ENCODE measurements at regions not wholly inside any gene's neighbourhood (a gene's known extent, or its start where the extent isn't known, plus 50 kb on each side); places are given as distances from the start of the nearest gene placed in this dataset.

GRCh38 chr2:239499726-239500573 is 99.1 kb upstream of the HDAC4 start:
- H3K9me3 Mint-ChIP-seq, result peaks cover 29% of the 10 kb centered on the region; the same call in 1 of the 2 replicates
- H3K4me3 Mint-ChIP-seq, result no peak overlapping the region
- TF ChIP-seq CTCF (IDR thresholded peaks at IDR 0.05), result no peak
- H3K36me3 Mint-ChIP-seq (ENCODE audit: low read depth), result no peaks in the 10 kb centered on the region
- no peak for DNase-seq
- peaks cover 10% of the 10 kb centered on the region for H3K27me3 Mint-ChIP-seq (ENCODE audit: insufficient read depth)
- H3K4me1 Mint-ChIP-seq (ENCODE audit: low read depth), result no peaks in the 10 kb centered on the region
- H3K27ac Mint-ChIP-seq, result no peak overlapping the region

- no peak for DNase-seq
- Mint-ChIP-seq H3K27ac (no peak overlapping the region), H3K36me3 (ENCODE audit: low read depth) (no peaks in the 10 kb centered on the region), H3K4me1 (ENCODE audit: low read depth) (no peaks in the 10 kb centered on the region), H3K27me3 (ENCODE audit: insufficient read depth) (peaks cover 12% of the 10 kb centered on the region), H3K9me3 (peaks cover 27% of the 10 kb centered on the region; the same call in 1 of the 2 replicates), H3K4me3 (no peak overlapping the region)
- TF ChIP-seq CTCF (IDR thresholded peaks at IDR 0.05), result no peak
Measured at GRCh38 chr2:239498981-239499634, 98.3 kb upstream of the HDAC4 start.

- peaks cover 27% of the 10 kb centered on the region; the same call in 1 of the 2 replicates for H3K9me3 Mint-ChIP-seq
- no peak overlapping the region for H3K4me3 Mint-ChIP-seq
- peaks cover 7% of the 10 kb centered on the region for H3K27me3 Mint-ChIP-seq (ENCODE audit: insufficient read depth)
Measured at GRCh38 chr2:239498576-239498975, 97.8 kb upstream of the HDAC4 start.

GRCh38 chr2:239496700-239497099 is 95.9 kb upstream of the HDAC4 start:
- Mint-ChIP-seq H3K9me3 (peaks cover 36% of the 10 kb centered on the region; the same call in 1 of the 2 replicates), H3K4me3 (no peak overlapping the region), H3K27me3 (ENCODE audit: insufficient read depth) (peaks cover 3% of the 10 kb centered on the region), H3K36me3 (ENCODE audit: low read depth) (no peaks in the 10 kb centered on the region), H3K27ac (no peak overlapping the region), H3K4me1 (ENCODE audit: low read depth) (no peaks in the 10 kb centered on the region)
- TF ChIP-seq CTCF (IDR thresholded peaks at IDR 0.05), result no peak
- DNase-seq, result no peak

More at GRCh38 chr2:239498576-239498975, 97.8 kb upstream of the HDAC4 start:
- Mint-ChIP-seq H3K27ac (no peak overlapping the region), H3K36me3 (ENCODE audit: low read depth) (no peaks in the 10 kb centered on the region), H3K4me1 (ENCODE audit: low read depth) (no peaks in the 10 kb centered on the region)
- TF ChIP-seq CTCF (IDR thresholded peaks at IDR 0.05), result no peak
- no peak for DNase-seq

- DNase-seq, result no peak
- H3K4me1 Mint-ChIP-seq (ENCODE audit: low read depth), result no peaks in the 10 kb centered on the region
- H3K36me3 Mint-ChIP-seq (ENCODE audit: low read depth), result no peaks in the 10 kb centered on the region
- H3K27me3 Mint-ChIP-seq (ENCODE audit: insufficient read depth), result peaks cover 3% of the 10 kb centered on the region
- H3K9me3 Mint-ChIP-seq, result peaks cover 36% of the 10 kb centered on the region; the same call in 1 of the 2 replicates
- H3K4me3 Mint-ChIP-seq, result no peak overlapping the region
- H3K27ac Mint-ChIP-seq, result no peak overlapping the region
- TF ChIP-seq CTCF (IDR thresholded peaks at IDR 0.05), result no peak
Measured at GRCh38 chr2:239495791-239496233, 95.0 kb upstream of the HDAC4 start.

Data from HFFc6 (cell line).